Coronary artery (tissue), 2 donors: ENCODE measurements at regions not wholly inside any gene's neighbourhood (a gene's known extent, or its start where the extent isn't known, plus 50 kb on each side); places are given as distances from the start of the nearest gene placed in this dataset.
"Not testable (repeated sequence)": the region's sequence is repeated elsewhere in the genome, so short reads cannot be mapped to it uniquely, and the experiment has no call there.

Experiments used
- DNase-seq: peaks from one replicate; pipeline ENCODE4 v3.0.0-alpha.2; 2017; ENCODE audit warnings: low spot score
- H3K27ac ChIP-seq, 2 donors: fragments of 200-600 bp; sonication (generic); one replicate each; pipeline ENCODE4 v1.5.1; 2016 to 2019
- H3K4me3 ChIP-seq: fragments of 200-600 bp; sonication (generic); 2 replicates; pipeline ENCODE4 v1.5.1; 2016; ENCODE audit warnings: mild to moderate bottlenecking, moderate library complexity
- CTCF ChIP-seq: fragments of 200-600 bp; sonication (generic); IDR thresholded peaks from one replicate; pipeline ENCODE4 v1.5.1; 2019; ENCODE audit warnings: antibody characterized with exemption

DNA sequence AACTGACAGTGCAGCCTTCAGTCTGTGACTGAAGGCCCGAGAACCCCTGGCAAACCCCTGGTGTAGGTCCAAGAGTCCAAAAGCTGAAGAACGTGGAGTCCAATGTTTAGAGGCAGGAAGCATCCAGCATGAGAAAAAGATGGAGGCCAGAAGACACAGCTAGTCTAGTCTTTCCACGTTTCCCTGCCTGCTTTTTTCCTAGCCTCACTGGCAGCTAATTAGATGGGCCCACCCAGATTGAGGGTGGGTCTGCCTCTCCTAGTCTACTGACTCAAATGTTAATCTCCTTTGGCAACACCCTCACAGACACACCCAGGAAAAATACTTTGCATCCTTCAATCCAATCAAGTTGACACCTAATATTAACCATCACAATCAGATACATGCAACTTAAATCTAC lies 87.8 kb downstream of the TENT5D start:
- not testable (repeated sequence) for H3K27ac ChIP-seq, H3K4me3 ChIP-seq, DNase-seq

GRCh38 chrX:80511969-80512760 lies 91.9 kb downstream of the TENT5D start:
- H3K4me3 ChIP-seq: no peak overlapping the region
- H3K27ac ChIP-seq: no peak overlapping the region
- no peak for DNase-seq
- no peak for TF ChIP-seq CTCF

- no peak overlapping the region for H3K27ac ChIP-seq
- TF ChIP-seq CTCF: no peak
- no peak overlapping the region for H3K4me3 ChIP-seq
- no peak for DNase-seq
Measured at GRCh38 chrX:80512924-80513323, 92.7 kb downstream of the TENT5D start.

DNA sequence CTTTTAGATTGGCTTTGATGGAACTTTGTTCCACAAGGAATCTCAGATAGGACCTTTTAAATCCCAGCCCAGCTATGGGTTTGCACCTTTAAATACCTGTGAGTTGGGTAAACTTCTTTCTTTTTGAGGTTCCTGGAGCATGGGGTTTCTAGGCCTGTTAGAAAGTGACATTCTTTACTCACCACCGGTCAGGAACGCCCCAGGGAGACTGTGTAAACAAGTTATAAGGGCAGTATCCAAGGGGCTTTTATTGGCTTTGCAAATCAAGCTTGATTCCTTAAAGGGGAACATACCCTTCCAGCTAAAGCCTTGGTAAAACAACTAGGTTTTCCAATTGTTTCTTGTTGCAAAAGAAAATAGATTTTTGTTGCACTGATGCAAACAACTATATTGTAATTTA lies 93.4 kb downstream of the TENT5D start:
- no peak overlapping the region for H3K27ac ChIP-seq
- no peak for DNase-seq
- no peak for TF ChIP-seq CTCF
- H3K4me3 ChIP-seq: no peak overlapping the region

- no peak for DNase-seq
Measured at GRCh38 chrX:80537096-80537495, 116.8 kb downstream of the TENT5D start.

GRCh38 chrX:80550722-80551121 lies 130.5 kb downstream of the TENT5D start:
- DNase-seq: no peak
- TF ChIP-seq CTCF: no peak
- Histone ChIP-seq H3K4me3 (no peak overlapping the region), H3K27ac (no peak overlapping the region)

More at GRCh38 chrX:80537096-80537495, 116.8 kb downstream of the TENT5D start:
- Histone ChIP-seq H3K27ac (no peak overlapping the region), H3K4me3 (no peak overlapping the region)
- no peak for TF ChIP-seq CTCF

DNA sequence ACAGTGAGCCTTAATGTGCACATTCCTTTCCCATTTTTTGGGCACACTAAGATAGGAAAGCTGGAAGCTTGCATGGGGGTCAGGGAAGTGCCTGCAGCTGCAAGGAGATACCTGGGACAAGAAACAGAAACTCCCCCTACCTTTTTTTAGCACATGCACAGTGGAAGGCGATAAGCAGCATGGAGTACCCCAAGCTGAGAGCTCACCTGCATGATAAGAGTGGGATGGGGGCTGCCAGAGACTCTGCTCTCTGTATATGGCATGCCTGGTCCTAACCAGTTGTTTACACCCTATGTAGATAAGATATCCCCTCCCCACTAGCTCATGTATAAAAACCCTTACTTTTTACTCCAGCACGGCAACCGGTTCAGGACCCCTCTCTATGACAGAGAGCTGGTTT lies 135.9 kb downstream of the TENT5D start:
- TF ChIP-seq CTCF: no peak

More for the DNA sequence above, 135.9 kb downstream of the TENT5D start:
- Histone ChIP-seq H3K27ac (no peak overlapping the region), H3K4me3 (no peak overlapping the region)
- no peak for DNase-seq
